ENCODE measurements at regions not wholly inside any gene's neighbourhood (a gene's known extent, or its start where the extent isn't known, plus 50 kb on each side); places are given as distances from the start of the nearest gene placed in this dataset.
"Not testable (repeated sequence)": the region's sequence is repeated elsewhere in the genome, so short reads cannot be mapped to it uniquely, and the experiment has no call there.

- no peak for DNase-seq
Measured at GRCh38 chr13:47892374-47892773, 108.7 kb downstream of the SUCLA2 start.

DNA sequence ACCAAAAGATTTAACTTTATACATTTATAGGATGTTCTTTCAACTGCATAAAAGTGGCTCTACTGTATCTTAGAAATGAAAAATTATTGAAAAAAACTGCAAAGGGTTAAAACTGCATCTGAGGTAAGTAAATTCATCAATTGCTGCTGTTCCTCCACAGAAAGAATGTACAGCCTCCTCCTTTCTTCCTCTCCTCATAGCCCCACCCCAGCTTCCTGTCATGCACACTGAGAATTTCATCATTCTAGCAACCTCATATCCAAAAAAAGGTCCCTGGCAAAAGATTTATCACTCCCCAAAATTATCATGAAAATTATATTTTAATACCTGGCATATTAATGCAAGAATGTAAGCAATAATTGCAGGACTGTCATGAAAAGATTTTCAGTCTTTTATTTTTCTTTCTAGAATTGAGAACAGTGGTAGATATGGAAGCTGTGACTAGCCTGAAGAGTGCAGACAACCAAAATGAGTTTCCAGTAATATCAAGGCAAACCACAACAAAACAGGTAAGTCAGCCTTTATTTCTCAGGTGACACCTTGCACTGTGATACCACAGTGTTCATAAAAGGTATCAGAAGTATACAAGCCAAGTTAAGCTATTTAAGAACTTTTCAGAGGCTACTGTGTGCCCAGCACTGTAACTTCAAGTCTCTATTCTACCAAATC is 110.8 kb downstream of the SUCLA2 start:
- DNase-seq = no peak

DNA sequence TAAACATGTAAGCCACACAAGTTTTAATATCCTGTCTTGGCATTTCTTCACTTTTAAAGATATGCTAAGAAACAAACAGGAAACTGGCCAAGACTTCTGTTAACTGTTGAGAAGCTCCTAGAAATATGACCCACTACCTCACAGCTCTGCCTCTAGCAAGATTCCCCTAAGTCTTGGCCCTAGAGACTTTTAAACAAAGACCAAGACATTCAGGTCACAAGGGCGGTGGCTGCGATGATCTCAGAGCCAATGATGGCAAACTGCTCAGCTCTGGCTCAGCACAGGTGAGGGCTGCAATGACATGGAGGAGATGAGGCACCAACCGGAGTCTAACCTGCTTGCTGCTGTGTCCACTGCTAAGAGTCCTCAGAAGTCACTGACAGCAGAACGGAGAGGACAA is 114.8 kb downstream of the SUCLA2 start:
- no peak for DNase-seq

- DNase-seq = peak; percentile 55
Measured at GRCh38 chr13:47875201-47875600, 125.9 kb downstream of the SUCLA2 start.

DNA sequence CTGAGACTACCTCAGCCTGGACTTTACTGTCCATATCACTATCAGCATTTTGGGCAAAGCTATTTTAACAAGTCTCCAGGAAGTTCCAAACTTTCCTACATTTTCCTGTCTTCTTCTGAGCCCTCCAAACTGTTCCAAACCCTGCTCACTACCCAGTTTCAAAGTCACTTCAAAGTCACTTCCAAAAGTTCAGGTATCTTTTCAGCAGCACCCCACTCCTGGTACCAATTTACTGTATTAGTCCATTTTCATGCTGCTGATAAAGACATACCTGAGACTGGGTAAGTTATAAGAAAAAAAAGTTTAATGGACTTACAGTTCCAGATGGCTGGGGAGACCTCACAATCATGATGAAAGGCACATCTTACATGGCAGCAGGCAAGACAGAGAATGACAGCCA is 127.1 kb downstream of the SUCLA2 start:
- not testable (repeated sequence) for DNase-seq

GRCh38 chr13:47873319-47873718 is 127.8 kb downstream of the SUCLA2 start:
- not testable (repeated sequence) for DNase-seq

GRCh38 chr13:47869776-47870175 is 131.3 kb downstream of the SUCLA2 start:
- DNase-seq = no peak

GRCh38 chr13:47865883-47866282 is 135.2 kb downstream of the SUCLA2 start:
- DNase-seq = peak; percentile 39

DNA sequence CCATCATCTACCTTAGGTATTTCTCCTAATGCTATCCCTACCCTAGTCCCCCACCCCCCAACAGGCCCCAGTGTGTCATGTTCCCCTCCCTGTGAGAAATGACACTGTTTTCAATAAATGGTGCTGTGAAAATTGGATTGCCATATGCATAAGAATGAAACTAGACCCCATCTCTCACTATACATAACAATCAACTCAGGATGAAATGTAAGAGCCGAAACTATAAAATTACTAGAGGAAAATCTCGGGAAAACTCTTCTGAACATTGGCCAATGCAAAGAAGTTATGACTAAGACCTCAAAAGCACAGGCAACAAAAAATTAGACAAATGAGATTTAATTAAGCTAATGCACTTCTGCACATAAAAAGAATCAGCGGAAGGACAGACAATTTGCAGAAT is 138.2 kb downstream of the SUCLA2 start:
- DNase-seq = no peak

DNA sequence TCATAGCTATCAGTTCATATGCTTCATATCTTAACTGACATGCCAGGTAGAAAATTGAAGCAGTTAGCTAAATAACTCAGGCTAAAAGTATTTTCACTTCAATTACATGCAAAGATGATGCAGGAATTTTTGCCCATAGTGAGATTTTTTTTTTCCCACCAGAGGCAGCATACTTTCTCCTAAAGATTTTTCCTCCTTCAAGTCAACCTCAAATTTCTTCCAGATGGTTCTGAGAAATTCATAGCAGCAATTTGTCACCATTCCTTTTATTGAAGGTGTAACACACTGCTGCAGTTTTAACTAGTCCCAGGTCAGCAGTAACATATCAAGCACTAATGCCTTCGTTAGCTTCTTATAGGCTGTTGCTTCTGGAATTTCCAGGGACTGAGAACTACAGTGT is 141.9 kb downstream of the SUCLA2 start:
- no peak for DNase-seq

GRCh38 chr13:47858042-47859025 is 142.7 kb downstream of the SUCLA2 start:
- DNase-seq = no peak

GRCh38 chr13:47853236-47853635 is 147.8 kb downstream of the SUCLA2 start:
- no peak for DNase-seq

DNA sequence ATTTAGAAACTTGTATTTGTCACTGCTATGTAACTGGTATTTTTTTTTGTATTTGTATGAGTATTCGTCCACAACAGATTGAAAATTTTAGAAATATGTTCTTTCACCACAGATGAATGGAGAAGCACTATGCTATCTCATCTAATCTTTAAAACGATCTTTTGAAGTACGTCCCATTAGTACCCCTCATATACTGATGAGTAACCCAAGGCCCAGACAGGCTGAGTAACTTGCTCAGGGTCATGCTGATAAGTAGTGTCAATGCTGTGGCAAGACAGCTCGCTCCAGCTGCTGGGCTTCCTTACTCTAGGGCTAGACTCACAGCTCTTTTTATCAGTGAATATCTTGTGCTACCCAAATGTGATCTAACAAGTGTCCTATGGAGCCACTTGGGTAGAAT is 154.2 kb downstream of the SUCLA2 start:
- no peak for DNase-seq

GRCh38 chr13:47845981-47846380 is 155.1 kb downstream of the SUCLA2 start:
- DNase-seq = no peak

- no peak for DNase-seq
Measured at GRCh38 chr13:47843005-47843404, 158.1 kb downstream of the SUCLA2 start.

GRCh38 chr13:47841151-47841550 is 159.9 kb downstream of the SUCLA2 start:
- DNase-seq = no peak

DNA sequence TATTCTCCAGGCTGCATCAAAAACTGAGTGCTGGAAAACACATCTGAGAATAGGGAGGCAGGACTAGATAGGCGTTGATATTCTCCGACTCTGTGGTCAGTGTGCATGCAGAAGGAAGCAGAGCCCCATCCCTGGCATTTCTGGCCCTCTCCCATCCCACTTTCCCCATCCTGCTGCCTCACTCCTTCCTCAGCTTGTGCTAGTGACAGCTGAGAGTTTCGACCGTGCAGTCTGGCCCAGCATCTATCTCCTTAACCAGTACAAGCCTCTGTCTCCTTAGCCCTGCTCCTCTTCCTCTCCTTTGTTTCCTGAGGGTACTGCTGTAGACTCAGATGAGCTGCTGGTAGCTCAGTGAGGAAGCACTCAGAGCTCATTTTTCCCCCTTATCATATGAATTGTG is 163.2 kb downstream of the SUCLA2 start:
- no peak for DNase-seq

GRCh38 chr13:47837104-47837880 is 163.8 kb downstream of the SUCLA2 start:
- no peak for DNase-seq

DNA sequence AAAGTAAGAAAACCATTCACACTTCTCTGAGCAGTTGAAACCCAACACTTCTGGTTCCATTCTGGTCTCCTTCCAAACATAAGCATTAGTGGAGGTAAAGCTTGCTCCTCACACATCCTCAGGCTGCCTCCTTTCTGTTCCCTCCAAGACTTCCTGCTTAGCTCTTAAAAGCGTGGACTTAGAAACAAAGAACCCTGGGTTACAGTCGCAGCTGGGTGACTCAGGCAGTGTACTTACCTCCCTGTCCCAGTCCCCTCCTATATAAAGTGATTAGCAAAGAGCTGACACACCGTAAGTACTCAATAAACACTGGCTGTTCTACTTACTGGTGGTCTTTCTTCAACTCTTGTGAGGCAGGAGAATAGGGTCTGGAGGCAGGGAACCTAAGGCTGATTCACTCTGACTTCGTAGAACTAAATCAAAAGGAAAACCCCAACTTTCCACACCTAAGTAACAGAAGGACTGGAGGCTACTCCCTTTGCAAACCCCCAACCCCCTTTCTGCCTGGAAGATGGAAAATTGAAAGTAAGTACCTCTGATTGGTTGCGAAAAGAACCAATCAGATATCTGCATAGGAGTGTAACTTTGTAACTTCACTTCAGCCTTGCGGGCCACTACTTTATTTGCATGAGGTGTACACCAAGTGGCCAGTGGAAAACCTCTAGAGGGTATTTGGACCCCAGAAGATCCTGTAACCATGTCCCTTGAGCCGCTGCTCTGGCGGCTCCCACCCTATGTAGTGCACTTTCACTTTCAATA is 165.4 kb downstream of the SUCLA2 start:
- no peak for DNase-seq

GRCh38 chr13:47832458-47832972 is 168.6 kb downstream of the SUCLA2 start:
- DNase-seq = no peak

GRCh38 chr13:47831265-47831664 is 169.8 kb downstream of the SUCLA2 start:
- no peak for DNase-seq

DNA sequence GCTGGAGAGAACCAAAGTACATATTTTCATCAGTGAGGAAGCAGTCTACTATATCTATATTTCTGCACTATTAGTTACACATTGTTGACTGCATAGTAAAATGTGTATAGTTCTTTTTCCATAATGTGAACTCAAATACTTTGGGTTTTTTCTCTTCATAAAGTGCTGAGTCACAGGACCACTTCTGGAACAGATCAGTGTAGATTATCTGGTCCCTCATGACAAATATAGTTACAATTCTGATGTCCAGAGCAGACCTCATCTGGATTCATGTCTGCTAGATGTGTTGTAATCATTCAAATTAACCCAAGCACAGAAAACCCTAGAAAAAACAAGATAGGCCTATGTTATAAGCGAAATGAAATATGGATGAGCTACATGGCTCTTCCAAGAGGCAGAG is 171.4 kb downstream of the SUCLA2 start:
- no peak for DNase-seq

All from GDM1 (cell line).